Activated CD4-positive, alpha-beta T cell treated with anti-CD3 and anti-CD28 coated beads, Interleukin-10, Interleukin-2, amounts not matched to agents 100 ng/mL and 50 ng/mL, durations not matched to agents 16 hours and 8 hours (primary cell): ENCODE measurements at regions not wholly inside any gene's neighbourhood (a gene's known extent, or its start where the extent isn't known, plus 50 kb on each side); places are given as distances from the start of the nearest gene placed in this dataset.

Experiments used
- DNase-seq: peaks from one replicate; pipeline ENCODE4 v3.0.0-alpha.2; 2020

DNA sequence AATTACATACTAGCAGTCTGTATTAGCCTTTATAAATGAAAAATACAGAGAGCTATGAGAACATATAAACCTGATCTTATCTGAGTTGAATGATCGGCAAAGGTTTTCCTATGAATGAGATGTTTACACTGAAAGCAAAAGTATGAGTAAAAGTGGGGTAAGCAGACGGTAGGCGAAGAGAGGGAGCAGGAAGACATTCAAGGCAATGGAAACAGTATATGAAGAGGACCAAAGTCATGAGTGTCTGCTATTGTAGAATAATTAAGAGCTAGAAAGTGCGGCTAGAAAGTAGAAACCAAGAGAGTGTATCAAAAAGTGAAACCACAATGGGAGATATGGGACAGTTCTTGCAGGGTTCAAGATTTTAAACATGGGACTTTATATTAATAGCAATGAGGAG lies 67.0 kb upstream of the TMLHE start:
- no peak for DNase-seq

DNA sequence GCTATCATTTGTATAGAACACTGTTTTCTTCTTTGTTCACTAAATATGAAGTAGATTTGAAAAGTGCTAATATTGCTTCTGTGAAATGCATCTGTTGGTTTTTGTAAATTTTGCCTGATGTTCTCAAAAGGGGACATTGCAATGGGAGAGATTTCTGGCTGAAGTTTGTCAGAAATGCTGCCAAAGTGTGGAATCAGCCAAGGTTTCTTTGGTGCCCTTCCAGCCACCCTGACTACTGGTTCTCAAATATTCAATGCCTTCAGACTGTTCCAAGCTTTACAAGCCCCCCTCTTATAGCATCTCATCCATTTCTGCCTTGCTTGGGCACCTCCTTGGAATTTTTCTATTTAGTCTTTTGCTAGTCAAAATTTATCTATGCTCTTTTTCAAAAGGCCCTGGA lies 60.6 kb upstream of the TMLHE start:
- no peak for DNase-seq

GRCh38 chrX:155666741-155667140 lies 54.0 kb upstream of the TMLHE start:
- no peak for DNase-seq
